T1000 (cell line): ENCODE measurements at regions not wholly inside any gene's neighbourhood (a gene's known extent, or its start where the extent isn't known, plus 50 kb on each side); places are given as distances from the start of the nearest gene placed in this dataset.

ENCODE experiments used
- DNase-seq: peaks from one replicate; lab custom pipeline; 2025; ENCODE audit warnings: mixed read lengths; lab: John Stamatoyannopoulos, UW

DNA sequence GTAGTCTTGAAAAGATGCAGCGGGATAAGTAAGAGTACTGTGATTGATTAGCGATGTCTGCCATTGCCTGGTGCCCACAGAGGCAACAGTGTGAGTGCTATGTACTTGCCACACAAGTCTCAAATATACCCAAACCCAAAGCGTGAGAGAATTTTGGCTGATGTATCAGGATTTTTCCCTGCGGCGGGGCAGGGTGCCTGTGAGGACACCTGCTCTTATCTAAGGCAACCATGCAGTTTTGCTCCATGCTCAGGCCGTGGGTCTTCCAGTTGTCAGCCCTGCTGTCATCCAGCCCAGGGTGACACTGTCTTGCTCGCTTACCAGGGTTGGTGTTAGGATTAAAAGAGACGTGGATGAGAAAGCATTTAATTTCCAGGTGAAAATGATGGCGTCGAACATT, 202.7 kb downstream of the PTPRU start:
- no peak for DNase-seq

DNA sequence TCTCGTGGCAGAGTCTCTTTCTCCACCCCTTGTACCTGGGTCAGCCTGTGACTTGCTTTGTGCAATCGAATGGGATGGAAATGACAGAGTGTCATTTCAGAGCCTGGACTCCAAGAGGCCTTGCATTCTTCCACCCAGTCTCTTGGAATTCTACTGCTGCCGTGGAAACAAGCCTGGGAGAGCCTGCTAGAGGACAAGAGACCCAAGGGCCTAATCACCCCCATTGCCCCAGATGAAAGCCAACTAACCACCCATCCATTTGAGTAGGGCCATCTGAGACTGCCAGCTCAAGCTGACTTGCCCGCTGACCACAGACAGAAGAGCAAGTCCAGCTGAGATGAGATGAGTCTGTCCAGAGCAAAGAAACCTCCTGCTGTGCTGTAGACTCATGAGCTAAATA, 201.6 kb downstream of the PTPRU start:
- DNase-seq = no peak

DNA sequence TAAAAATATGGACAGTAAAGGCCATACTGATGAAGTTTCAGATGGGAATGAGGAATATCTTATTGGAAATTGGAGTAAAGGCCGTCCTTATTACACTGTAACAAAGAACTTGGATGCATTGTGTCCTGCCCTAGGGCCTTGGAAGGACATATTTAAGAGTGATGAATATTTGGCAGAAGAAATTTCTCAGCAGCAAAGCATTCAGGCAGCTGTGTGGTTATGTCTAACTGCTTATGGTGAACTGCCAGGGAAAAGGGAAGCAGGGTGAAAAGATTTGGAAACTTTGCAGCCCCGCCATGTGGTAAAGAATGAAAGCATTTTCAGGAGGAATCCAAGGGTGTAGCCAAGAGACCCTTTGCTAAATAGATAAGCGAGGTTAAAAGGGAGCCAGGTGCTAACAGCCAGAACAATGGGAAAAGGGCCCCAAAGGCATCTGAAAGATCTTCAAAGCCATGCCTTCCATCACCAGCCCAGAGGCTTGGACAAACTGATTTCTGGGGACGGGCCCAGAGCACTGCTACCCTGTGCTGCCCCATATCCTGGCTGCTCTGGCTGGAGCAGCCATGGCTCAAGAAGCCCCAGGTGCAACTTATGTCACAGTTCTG, 200.0 kb downstream of the PTPRU start:
- DNase-seq = no peak

DNA sequence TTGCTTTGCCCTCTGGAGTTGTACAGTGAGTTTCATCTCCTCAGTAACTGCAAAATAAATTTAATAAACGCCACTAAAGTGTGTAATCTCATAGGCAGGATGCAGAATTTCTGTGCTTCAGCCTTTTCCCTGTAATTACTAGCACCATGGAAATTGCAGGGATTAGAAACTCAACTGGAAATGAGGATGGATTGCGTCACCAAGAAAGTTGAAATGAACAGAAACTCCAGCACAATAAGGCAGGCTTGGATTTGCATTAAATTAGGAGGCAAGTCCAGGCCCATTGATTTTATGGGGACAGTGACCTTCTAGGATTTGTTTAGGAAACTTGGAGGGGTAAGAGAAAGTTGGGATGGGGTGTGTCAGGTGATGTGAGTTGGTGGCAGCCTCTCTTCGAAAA, 197.5 kb downstream of the PTPRU start:
- no peak for DNase-seq

DNA sequence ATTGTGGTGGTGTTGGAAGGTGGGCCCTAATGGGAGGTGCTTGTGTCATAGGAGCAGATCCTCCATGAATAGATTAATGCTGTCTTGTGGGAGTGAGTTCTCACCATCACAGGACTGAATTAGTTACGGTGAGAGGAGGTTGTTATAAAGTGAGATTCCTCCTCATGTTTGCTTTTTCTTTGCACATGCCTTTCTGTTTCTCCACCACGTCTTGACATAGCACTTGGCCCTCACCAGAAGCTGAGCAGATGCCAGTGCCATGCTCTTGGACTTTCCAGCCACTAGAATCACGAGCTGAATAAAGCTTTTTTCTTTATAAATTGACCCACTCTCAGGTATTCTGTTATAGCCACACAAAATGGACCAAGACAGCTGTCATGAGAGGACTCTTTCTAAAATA, 194.8 kb downstream of the PTPRU start:
- DNase-seq = no peak

DNA sequence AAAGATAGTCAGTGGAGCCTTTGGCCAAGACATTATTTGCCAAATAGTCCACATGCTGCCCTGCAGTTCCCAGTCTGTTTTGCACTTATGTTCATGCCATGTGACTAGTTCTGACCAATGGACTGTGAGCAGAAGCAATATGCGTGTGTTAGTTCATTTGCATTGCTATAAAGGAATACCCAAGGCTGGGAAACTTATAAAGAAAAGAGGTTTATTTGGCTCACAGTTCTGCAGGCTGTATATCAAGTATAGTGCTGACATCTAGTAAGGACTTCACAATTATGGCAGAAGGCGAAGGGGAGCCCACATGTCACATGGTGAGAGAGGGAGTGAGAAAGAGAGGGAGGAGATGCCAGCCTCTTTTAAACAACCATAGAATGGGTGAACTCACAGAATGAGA, 193.3 kb downstream of the PTPRU start:
- DNase-seq = no peak

DNA sequence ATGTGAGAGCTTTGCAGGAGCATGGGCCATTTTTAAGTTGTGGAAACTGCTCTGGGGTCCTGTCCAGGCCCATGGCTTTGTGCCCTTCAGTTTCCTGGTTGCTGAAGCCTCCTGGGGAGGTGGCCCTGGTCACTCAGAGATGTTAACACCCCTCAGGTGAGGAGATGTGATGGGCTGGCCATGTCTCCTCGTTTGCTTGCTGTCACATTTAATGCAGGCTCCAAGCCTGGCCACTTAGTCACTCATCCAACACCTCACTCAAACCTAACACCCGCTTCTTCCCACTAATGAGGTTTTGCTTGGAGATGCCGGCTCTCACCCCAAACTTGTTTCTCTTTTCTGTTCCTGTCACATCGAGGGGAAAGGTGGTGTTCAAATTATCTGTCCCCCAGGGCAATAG, 192.7 kb downstream of the PTPRU start:
- DNase-seq = no peak

DNA sequence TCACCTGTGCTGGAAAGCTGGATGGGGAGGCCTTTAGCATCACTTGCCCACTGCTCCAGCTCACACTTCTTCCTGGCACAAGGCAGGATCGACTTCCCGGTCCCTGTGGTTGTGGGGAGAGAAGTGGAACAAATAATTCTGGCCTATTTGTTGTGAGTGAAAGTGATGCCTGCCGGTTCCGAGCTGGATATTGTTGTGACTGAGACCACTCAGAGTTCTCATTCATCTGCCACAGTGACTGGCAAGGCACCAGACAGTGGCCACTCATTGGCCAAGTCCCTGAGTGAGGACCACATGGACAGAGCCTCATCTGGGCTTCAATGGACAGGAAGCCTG, 191.9 kb downstream of the PTPRU start:
- no peak for DNase-seq

DNA sequence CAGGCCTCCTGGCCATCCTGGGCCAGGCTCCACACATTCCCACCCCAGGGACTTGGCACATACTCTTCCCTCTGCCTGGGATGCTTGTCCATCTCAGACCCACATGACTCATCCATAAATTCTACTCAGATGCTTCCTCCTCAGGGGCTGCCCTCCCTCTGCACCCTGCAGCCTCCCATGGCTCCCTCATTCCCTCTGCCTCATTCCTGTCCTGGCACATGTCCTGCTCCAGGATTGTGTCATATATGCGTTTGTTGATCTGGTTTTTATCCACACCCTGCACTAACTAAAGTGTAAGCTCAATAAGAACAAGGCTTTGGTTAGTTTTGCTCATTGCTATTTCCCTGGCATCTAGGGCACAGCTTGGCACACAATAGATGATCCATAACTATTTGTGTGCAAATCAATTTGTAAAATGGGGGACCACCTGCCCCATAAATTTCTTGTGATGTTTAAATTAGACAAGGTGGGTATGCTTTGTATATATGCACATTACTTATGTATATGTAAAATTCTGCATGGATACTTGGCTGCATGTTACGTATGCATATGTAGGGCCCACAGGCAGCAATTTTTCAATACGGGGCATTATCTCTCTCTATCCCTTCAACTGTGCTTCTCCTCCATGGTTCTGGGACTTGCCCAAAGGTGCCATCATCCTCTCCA, 191.4 kb downstream of the PTPRU start:
- DNase-seq = no peak

DNA sequence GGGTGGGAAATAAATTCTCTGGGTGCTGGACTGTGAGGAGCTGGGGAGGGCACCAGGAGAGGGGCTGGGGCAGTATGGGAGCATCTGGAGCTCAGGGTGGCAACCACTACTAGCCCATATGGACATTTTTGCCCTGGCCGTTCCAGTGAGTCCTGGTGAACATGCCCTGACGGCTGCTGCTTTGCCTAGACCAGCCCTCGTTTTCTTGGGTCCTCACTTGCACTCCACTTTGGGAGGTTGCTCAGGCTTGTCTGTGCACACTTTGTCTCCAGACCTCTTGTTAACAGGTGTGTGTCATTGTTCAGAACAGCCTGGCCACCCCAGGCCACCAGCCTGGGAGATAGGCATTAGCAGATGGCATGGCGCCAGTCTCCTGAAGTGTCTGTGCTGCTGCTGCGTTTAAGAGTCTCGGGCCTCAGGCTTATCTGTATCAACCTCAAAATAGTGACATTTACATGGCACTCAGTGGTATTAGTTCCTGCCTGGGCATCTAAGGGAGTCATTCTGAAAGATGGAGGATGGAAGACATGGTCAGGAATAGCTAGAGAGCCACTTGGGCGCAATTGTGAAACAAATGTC, 190.5 kb downstream of the PTPRU start:
- DNase-seq = no peak

DNA sequence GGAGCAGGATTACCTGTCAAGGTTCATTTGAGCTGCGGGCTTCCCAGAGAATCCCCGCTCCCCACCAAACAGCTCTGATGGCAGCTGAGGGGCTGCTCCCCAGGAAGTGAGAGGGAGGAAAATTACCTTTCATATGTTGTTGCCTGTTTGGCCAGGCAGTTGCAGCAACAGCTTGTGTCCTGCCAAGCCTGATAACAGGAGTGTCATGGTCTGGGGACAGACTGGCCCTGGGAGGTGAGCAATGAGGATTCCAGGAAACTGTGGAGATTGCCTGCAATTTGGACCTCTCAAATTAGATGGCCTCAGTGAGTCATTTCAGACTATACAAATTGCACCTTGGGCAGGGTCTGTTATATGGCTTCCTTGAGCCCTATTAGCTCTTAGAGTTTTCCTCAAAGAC, 189.3 kb downstream of the PTPRU start:
- DNase-seq = no peak

DNA sequence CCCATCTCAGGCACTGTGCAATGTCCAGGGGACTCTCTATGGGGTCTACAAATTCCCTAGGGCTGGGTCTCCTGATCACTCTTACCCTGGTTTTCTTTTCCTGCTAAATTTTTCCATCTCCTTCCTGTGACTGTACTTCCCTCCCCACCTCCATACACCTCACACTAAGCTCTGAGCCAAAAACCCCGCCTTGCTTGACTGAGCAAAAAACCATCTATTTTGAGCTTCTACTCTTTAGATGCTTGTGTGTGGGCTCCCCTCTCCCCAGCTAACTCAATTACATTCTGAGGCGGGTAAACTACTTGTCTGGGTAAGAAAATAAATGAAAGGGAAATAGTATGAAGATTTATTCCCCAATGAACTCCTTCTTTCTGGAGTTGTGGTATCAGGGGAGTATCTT, 187.9 kb downstream of the PTPRU start:
- no peak for DNase-seq

DNA sequence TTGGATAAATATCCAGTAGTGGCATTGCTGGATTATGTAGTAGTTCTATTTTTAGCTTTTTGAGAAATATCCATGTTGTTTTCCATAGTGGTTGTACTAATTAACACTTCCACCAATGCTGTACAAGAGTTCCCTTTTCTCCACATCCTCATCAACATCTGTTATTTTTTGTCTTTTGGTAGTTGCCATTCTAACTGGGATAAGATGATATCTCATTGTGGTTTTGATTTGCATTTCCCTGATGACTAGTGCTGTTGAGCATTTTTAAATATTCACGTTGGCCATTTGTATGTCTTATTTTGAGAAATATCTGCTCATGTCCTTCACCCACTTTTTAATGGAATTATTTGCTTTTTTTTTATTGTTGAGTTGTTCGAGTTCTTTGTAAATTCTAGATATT, 183.9 kb downstream of the PTPRU start:
- no peak for DNase-seq

DNA sequence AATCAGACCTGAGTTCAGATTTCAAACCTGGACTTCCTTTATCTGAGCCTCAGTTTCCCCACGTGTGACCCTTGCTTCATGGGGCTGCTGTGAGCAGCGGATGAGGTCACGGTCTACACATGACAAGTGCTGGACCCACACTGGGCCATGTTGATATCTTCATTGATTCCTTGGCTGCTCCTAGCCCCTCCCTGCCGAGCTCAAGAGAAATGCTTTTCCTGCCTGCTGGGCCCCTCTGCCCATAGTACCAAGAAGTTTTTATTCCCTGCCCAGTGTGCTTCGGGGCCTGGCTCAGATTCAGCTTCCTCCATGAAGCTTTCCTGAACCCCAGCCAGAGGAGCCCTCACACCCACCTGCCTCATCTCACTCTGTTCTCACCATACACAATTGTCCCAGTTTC, 181.6 kb downstream of the PTPRU start:
- no peak for DNase-seq

DNA sequence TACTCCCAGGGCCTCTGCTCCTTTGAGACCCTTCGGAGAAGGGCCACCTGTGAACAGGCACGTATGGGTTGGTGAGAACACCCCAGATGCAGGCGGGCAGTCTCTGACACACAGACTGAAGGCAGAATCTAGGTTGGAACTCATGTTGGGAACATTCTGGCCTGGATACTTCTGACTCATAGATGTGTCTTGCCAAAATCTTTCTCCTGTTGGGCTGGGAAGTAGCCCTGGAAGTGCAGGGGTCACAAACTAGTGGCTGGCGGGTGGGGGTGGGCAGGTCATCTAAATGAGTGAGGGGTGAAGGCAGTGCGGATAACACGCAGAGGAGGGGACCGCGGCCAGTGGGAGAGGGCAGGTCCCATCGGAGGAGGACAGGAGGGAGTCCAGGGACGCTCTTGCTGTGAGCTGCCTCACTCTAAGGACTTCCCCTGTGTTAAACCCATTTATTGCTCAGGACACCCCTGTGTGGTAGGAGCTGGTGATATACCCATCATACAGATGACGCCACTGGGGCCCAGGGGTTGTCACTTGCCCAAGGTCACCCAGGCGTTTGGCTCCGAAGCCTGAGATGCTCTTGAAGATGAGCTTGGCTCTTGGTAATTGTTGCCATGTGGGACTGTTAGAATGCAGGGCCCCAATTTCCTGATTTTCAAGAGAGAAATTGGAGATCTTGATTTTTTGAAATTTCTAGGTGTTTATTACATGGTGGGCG, 181.0 kb downstream of the PTPRU start:
- no peak for DNase-seq

DNA sequence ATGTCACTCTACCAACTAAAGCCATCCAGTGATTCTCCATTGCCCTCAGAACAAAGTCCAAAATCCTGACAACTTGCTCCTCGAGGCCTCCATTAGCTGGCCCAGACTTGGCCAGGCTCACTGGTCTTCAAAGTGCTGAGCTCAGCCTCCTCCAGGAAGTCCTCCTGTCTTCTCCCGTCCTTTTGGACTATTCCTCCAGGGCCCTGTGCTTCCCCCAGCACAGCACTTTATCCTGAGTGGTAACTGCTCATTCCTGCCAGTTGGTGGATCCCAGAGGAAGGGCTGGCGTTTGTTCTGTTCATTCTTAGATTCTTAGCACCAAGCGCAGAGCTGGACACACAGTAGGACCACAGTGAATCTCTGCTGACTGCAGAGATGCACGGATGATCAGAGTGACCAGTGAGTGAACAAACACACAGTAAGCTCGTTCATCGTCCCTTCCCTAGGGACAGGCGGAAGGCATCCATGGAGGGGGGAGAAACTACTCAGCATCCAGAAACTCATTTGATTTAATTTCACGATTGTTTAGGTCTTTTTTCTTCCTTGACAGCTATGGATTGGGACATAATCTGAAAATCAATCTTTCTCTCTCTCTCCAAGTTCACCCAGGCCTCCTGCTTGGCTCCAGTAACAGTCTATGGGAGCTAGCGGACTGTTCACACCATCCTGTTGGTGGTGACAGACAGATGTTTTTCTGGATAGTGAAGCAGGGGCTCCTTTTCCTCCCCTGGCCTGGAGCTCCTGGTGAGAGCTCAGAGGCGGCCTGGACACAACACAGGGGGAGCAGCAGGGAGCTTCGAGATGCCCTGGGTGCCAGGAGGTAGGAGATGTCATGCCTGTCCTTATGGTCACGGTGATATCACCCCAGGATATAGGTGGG, 180.2 kb downstream of the PTPRU start:
- DNase-seq = no peak

DNA sequence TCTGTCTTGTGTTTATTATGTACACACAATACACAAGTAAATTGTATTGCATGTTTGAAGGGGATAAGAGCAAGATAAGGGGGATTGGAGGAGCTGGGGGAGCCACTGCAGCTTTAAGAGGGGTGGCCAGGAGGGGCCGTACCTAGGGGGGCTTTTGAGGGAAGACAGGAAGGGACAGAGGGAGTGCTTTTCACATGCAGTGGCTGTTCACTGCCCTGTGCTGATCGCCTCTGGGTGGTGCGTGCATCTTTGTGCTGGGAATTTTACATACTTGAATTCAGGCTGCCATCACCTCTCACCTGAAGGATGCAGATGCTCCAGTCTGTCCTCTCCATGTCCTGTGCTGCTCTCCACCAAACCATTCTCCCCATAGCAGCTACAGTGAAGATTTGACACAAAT, 179.5 kb downstream of the PTPRU start:
- DNase-seq = no peak

DNA sequence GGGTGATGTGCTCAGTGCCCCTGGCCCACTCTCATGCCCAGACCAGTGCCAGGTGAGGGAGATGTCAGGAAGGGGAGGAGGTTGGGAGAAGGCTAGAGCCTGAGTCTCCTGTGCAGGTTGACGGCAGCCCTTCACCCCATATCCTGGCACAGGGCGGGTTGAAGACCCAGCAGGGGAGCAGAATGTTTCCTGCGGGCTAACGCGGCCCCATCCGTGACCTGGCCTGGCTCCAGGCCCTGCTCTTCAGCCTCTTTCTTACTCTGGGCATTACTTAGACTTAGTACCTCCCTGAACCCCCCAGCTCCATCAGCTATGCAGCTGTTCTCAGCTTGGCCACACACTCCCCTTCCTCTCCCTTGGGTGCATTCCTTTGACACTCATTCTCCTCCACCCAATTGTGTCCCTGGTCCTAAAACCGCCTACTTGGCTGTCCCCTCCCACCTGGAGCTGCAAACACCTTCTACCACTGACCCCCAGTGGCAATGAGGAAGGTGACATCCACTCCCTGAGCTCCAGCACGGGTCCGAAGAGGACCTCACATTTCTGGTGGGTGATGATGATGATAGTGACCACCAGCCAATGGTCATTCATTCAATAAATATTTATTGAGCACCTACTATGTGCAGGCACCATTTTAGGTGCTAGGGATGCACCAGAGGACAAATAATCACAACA, 179.0 kb downstream of the PTPRU start:
- DNase-seq = no peak

DNA sequence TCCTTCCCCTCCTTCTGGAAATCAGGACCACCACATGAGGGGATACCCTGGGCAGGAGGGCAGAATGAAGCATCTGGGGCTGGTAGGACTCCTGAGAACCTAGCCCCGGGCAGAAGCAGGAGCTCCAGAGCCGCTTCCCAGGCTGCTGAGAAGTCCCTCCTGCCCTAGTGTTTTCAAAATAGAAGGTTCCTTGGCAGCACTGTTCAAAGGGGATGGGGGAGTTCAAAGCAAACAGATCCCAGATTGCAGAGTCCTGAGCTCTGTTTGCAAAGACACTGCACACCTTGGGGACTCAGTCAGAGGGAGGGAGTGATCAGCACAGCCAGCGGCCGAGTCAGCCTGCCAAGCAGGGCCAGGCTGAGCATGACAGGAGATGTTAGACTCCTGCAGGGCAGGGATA, 177.8 kb downstream of the PTPRU start:
- no peak for DNase-seq

DNA sequence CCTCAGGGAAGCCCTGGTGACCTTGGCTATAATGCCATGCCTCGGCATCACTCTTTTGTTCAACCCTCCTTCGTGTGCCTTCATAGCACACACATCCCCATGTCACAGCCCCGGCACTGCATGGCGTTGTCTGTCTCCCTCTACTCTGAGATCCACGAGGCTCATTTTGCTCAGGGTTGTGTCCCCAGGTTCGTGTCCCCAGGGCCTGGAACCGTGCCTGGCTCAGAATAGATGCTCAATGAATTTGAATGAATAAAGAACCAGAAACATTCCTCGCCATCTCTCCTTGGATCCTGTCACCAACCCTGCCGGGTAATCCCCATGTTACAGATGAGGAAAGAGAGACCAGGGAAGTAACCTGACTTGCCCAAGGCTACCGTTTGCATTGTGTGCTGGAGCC, 177.3 kb downstream of the PTPRU start:
- no peak for DNase-seq

DNA sequence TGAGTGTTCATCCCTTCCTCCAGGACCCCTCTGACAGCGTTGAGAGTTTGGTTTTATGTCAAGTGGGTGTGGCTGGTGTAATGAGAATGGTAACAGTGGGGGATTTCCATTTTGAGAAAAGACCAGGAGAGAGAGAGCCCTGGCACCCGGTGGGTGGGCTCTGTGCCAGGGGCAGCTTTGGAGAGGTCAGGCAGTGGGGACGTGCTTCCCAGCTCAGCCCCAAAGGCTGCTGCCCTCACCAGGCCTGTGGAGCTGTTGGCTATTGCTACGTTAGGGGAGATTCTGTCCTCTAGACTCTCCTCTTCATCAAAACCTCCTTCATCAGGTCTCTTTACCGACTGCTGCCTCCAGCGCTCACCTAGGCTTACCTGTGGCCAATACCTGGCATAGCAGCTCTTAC, 176.3 kb downstream of the PTPRU start:
- no peak for DNase-seq

DNA sequence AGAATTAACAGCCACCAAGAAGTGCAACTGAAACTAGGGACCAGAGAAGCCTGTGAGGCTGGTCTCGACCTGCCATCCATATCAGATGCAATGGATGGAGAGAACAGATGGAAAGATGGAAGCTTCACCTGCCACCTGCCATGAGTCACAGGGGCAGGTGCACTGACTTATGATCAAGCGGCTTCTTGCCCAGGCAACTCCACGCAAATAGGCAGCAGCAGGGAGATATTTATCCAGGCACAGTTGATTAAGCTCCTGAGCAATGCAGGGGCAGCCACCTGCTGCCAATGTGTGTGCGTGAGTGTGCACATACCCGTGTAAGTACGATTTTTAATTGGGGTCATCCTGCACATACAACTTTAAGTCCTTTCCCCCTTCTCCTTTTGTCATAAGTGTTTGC, 174.2 kb downstream of the PTPRU start:
- DNase-seq = no peak
